ENCODE measurements at regions not wholly inside any gene's neighbourhood (a gene's known extent, or its start where the extent isn't known, plus 50 kb on each side); places are given as distances from the start of the nearest gene placed in this dataset.

DNA sequence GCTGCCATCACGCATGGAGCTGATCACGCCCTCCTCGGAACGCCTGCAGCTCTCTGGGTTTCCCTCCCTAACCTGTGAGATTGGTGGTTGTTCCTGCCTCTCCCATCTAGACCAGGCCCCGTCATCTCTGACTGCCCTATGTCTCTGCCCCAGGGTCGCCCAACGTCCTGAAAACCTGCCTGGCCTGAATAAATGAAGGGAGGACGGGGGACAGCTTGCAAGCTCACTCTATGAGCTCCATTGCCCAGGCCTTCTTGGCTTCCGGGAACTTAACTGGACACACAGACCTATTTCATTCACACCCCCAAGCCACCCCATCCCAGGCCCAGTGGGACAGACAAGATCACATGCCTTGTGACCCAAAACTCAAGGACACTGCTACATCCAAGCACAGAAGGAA lies 274.2 kb downstream of the XXYLT1 start:
- DNase-seq (ENCODE audit: low spot score), result no peak
- Mint-ChIP-seq H3K4me3 (no peak overlapping the region), H3K27ac (no peak overlapping the region), H3K27me3 (ENCODE audit: insufficient read depth) (peaks cover 6% of the 10 kb centered on the region), H3K36me3 (ENCODE audit: low read depth) (no peaks in the 10 kb centered on the region), H3K9me3 (no peaks in the 10 kb centered on the region), H3K4me1 (ENCODE audit: low read depth) (no peaks in the 10 kb centered on the region)
- intact Hi-C loops (cut with micrococcal nuclease), result no loop called here

DNA sequence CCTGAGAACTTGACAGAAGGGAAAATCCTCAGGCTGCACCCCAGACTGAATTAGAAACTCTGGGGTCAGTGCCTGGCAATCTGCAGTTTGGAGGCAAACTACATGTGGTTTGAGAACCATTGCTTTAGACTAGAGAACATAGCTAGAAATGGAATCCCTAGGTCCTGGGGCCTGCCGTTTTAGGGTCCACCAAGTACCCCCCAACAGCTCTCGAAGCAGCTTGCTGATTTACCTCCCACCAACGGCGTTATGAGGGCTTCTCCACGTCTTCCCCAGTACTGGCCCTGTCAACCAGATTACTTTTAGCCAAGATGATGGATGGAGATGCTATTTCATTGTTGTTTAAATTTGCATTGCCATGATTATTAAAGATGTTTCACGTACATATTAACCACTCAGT lies 272.5 kb downstream of the XXYLT1 start:
- Mint-ChIP-seq H3K36me3 (ENCODE audit: low read depth) (no peaks in the 10 kb centered on the region), H3K9me3 (no peaks in the 10 kb centered on the region), H3K27me3 (ENCODE audit: insufficient read depth) (peaks cover 6% of the 10 kb centered on the region), H3K4me3 (no peak overlapping the region), H3K27ac (no peak overlapping the region), H3K4me1 (ENCODE audit: low read depth) (no peaks in the 10 kb centered on the region)
- DNase-seq (ENCODE audit: low spot score), result no peak
- intact Hi-C loops (cut with micrococcal nuclease), result no loop called here

DNA sequence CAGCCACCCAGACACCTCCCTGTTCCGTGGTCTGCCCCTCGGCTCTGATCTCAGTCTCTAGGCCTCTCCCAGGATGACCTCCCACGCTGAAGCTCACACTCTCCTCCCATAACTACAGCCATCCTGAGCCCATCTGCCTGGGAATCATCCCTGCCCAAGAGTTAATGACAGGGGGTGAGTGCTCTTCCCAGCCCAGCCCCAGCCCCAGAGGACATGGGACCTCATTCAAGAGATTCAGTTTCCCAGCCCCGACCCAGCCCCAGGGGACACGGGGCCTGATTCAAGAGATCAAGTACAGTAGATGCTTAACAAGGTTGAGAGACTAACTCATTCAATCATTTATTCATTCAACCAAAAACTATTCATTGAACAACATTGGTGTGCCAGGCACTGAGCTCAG lies 272.0 kb downstream of the XXYLT1 start:
- H3K27ac Mint-ChIP-seq, result no peak overlapping the region
- H3K36me3 Mint-ChIP-seq (ENCODE audit: low read depth), result no peaks in the 10 kb centered on the region
- intact Hi-C loops (cut with micrococcal nuclease), result no loop called here
- peaks cover 6% of the 10 kb centered on the region for H3K27me3 Mint-ChIP-seq (ENCODE audit: insufficient read depth)
- no peaks in the 10 kb centered on the region for H3K9me3 Mint-ChIP-seq
- no peaks in the 10 kb centered on the region for H3K4me1 Mint-ChIP-seq (ENCODE audit: low read depth)
- no peak overlapping the region for H3K4me3 Mint-ChIP-seq
- no peak for DNase-seq (ENCODE audit: low spot score)

GRCh38 chr3:194999491-194999890 lies 271.5 kb downstream of the XXYLT1 start:
- H3K4me1 Mint-ChIP-seq (ENCODE audit: low read depth), result no peaks in the 10 kb centered on the region
- H3K36me3 Mint-ChIP-seq (ENCODE audit: low read depth), result no peaks in the 10 kb centered on the region
- H3K9me3 Mint-ChIP-seq, result no peaks in the 10 kb centered on the region
- intact Hi-C loops (cut with micrococcal nuclease), result no loop called here
- no peak overlapping the region for H3K4me3 Mint-ChIP-seq
- peaks cover 6% of the 10 kb centered on the region for H3K27me3 Mint-ChIP-seq (ENCODE audit: insufficient read depth)
- H3K27ac Mint-ChIP-seq, result no peak overlapping the region
- no peak for DNase-seq (ENCODE audit: low spot score)

GRCh38 chr3:195001261-195001660 lies 269.7 kb downstream of the XXYLT1 start:
- Mint-ChIP-seq H3K4me3 (no peak overlapping the region), H3K27ac (no peak overlapping the region), H3K27me3 (ENCODE audit: insufficient read depth) (peaks cover 6% of the 10 kb centered on the region), H3K9me3 (no peaks in the 10 kb centered on the region), H3K4me1 (ENCODE audit: low read depth) (no peaks in the 10 kb centered on the region), H3K36me3 (ENCODE audit: low read depth) (no peaks in the 10 kb centered on the region)
- intact Hi-C loops (cut with micrococcal nuclease), result loop anchor here (10.0 kb wide), 1 partner anchor 254 kb away; no protein-coding TSS in a partner anchor
- DNase-seq (ENCODE audit: low spot score), result no peak

DNA sequence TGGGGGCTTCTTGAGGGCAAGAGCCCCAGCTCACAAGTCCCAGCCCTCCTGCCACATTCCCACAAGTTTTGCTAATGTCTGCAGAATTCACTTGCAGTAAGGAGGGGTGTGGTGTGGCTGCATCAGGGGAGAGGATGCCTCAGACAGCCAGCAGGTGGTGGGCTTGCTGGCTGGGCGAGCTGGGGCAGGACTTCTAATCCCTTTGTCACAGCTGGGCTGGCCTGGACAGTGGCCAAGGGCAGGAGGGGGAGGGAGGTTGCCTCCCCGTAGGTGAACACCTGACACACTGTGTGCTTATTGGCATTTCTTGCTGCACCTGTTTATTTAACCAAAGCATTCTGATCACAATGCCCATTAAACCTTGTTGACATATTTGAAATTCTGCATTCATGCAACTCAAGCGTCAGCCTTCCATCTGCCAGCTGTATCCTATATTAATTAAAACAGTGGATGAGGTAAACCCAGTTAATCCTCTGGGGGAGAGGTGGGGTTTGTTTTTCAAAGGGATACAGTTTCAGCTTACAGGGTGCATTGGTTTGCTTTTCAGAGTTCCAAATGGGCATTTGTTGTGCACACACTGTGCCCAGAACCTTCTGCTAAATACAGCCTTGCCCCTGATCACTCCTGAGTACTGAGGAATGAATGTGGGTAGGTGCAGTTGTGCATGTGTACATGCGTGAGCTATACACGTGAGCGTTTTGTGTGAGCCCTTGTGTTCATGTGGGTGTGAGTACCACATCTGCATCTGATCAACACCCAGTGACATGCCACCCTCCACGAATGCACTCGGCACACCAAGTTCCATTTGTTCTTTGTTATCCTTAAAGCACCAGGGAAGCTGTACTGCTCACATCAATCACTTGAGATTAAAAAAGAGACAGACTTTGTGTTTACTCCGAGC lies 268.7 kb downstream of the XXYLT1 start:
- intact Hi-C loops (cut with micrococcal nuclease), result loop anchor here (10.0 kb wide), 1 partner anchor 253 kb away; no protein-coding TSS in a partner anchor
- no peak overlapping the region for H3K27ac Mint-ChIP-seq

DNA sequence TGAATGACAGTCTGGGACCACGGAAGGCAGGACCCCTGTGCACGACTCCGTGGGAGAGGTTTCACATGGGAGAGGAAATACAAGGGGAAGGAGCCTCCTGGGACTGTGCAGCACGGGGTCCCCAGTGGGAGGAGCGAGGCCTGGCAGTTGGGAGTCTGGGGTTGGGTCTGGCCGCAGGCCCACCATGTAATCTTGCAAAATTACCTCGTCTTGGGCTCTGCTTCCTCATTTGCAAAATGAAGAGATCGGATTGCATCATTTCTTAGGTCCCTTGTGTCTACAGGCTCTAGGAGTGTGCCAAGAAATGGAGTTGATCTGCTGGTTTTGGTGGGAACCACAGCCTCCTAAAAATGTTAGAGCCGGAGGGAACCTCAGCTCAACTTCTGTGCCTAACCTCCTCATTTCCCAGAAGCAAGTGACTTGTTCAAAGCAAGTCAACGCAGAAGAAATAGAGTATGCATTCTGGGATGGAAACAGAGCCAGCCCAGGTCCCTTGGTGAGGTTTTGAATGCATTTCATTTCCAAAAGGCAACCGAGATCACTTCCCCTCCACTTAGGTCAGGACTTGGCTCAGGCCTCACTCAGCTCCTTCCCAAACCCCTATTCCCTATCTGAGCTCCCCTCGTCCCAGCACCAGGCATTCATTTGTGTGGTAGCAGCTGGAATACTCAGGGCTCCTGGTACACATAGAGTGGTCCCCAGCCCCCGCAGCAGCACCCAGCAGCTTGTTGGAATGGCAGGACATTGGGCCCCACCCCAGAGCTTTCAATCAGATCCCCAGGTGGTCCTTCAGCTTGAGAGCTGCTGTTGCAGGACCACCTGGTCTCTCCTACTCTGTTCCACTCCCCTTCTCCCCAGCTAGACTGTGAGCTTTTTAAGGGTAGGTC lies 267.7 kb downstream of the XXYLT1 start:
- Mint-ChIP-seq H3K36me3 (ENCODE audit: low read depth) (no peaks in the 10 kb centered on the region), H3K4me1 (ENCODE audit: low read depth) (no peaks in the 10 kb centered on the region), H3K9me3 (no peaks in the 10 kb centered on the region), H3K27me3 (ENCODE audit: insufficient read depth) (peaks cover 6% of the 10 kb centered on the region), H3K27ac (no peak overlapping the region), H3K4me3 (no peak overlapping the region)
- DNase-seq (ENCODE audit: low spot score), result no peak
- intact Hi-C loops (cut with micrococcal nuclease), result loop anchor here (10.0 kb wide), 1 partner anchor 252 kb away; no protein-coding TSS in a partner anchor

More for the DNA sequence above, 268.7 kb downstream of the XXYLT1 start:
- DNase-seq (ENCODE audit: low spot score), result no peak
- Mint-ChIP-seq H3K4me3 (no peak overlapping the region), H3K27me3 (ENCODE audit: insufficient read depth) (peaks cover 6% of the 10 kb centered on the region), H3K36me3 (ENCODE audit: low read depth) (no peaks in the 10 kb centered on the region), H3K4me1 (ENCODE audit: low read depth) (no peaks in the 10 kb centered on the region), H3K9me3 (no peaks in the 10 kb centered on the region)

DNA sequence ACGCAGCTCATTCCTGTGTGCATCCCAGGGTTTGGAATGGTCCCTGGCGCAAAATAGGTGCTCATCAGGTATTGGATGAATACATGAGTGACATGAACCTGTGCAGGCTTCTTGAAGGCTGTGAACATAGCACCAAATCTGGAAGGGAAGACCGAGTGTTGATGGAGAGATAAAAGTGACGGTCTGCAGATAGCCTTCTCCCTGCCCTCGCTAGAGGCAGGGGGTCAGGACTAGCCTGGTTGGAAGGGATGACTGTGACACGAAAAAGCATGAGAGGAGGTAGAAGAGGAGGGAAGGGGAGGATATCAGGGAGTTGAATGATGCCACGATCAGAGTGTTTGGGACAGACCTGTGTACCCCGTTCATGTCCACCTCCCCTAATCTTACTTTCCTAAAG lies 267.1 kb downstream of the XXYLT1 start:
- intact Hi-C loops (cut with micrococcal nuclease), result loop anchor here (10.0 kb wide), 1 partner anchor 251 kb away; no protein-coding TSS in a partner anchor
- Mint-ChIP-seq H3K27me3 (ENCODE audit: insufficient read depth) (peaks cover 6% of the 10 kb centered on the region), H3K27ac (no peak overlapping the region)

DNA sequence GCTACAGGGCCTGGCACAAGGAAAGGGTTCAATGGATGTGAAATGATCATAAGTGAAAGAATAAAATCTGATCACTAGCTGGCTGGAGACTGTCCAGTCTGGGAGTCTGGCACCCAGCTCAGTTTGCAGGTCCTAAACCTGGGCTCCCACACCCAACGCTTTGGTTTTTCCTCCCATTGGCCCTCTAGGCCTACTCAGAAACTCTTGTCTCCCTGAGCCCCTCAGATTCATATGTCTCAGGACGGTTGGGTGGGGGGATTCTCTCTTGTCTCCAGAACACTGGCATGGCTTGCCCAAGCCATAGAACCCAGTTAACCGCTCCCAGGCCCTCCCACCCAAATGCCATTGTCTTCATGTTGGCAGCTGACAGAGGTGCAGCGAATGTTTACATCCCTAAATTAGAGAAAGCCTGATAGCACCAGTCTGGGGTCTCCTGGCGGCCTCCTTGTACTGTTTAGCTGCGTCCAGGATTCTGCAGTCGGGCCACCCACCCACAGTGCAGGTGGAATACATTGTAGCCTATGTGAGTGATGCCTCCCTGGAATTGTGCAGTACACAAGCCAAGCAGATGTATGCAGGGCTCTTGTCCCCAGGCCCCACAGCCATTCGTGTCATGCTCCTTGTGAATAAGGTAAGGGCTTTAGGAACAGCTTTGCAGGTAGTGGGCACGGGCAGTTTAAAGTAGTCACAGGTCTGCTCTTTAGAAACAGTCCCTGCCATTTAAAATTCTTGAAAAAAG lies 266.3 kb downstream of the XXYLT1 start:
- no peaks in the 10 kb centered on the region for H3K36me3 Mint-ChIP-seq (ENCODE audit: low read depth)
- H3K9me3 Mint-ChIP-seq, result no peaks in the 10 kb centered on the region
- intact Hi-C loops (cut with micrococcal nuclease), result loop anchor here (10.0 kb wide), 1 partner anchor 250 kb away; no protein-coding TSS in a partner anchor
- H3K4me3 Mint-ChIP-seq, result no peak overlapping the region
- no peaks in the 10 kb centered on the region for H3K4me1 Mint-ChIP-seq (ENCODE audit: low read depth)
- no peak for DNase-seq (ENCODE audit: low spot score)
- H3K27me3 Mint-ChIP-seq (ENCODE audit: insufficient read depth), result peaks cover 6% of the 10 kb centered on the region
- H3K27ac Mint-ChIP-seq, result no peak overlapping the region

More for the DNA sequence above, 267.1 kb downstream of the XXYLT1 start:
- no peak for DNase-seq (ENCODE audit: low spot score)
- no peaks in the 10 kb centered on the region for H3K4me1 Mint-ChIP-seq (ENCODE audit: low read depth)
- H3K4me3 Mint-ChIP-seq, result no peak overlapping the region
- no peaks in the 10 kb centered on the region for H3K36me3 Mint-ChIP-seq (ENCODE audit: low read depth)
- H3K9me3 Mint-ChIP-seq, result no peaks in the 10 kb centered on the region

- H3K27me3 Mint-ChIP-seq (ENCODE audit: insufficient read depth), result peaks cover under 1% of the 10 kb centered on the region
- DNase-seq (ENCODE audit: low spot score), result no peak
- no peaks in the 10 kb centered on the region for H3K36me3 Mint-ChIP-seq (ENCODE audit: low read depth)
- no peak overlapping the region for H3K27ac Mint-ChIP-seq
- intact Hi-C loops (cut with micrococcal nuclease), result loop anchor here (10.0 kb wide), 1 partner anchor 250 kb away; no protein-coding TSS in a partner anchor
- no peaks in the 10 kb centered on the region for H3K9me3 Mint-ChIP-seq
- H3K4me3 Mint-ChIP-seq, result no peak overlapping the region
- no peaks in the 10 kb centered on the region for H3K4me1 Mint-ChIP-seq (ENCODE audit: low read depth)
Measured at GRCh38 chr3:195005251-195005620, 265.7 kb downstream of the XXYLT1 start.

GRCh38 chr3:195005759-195006510 lies 265.0 kb downstream of the XXYLT1 start:
- Mint-ChIP-seq H3K27me3 (ENCODE audit: insufficient read depth) (no peaks in the 10 kb centered on the region), H3K9me3 (no peaks in the 10 kb centered on the region), H3K36me3 (ENCODE audit: low read depth) (no peaks in the 10 kb centered on the region), H3K4me3 (no peak overlapping the region), H3K27ac (no peak overlapping the region), H3K4me1 (ENCODE audit: low read depth) (no peaks in the 10 kb centered on the region)
- intact Hi-C loops (cut with micrococcal nuclease), result loop anchor here (10.0 kb wide), 1 partner anchor 249 kb away; no protein-coding TSS in a partner anchor
- no peak for DNase-seq (ENCODE audit: low spot score)

- H3K9me3 Mint-ChIP-seq, result no peaks in the 10 kb centered on the region
- H3K4me3 Mint-ChIP-seq, result no peak overlapping the region
- no peak overlapping the region for H3K27ac Mint-ChIP-seq
- DNase-seq (ENCODE audit: low spot score), result no peak
- no peaks in the 10 kb centered on the region for H3K27me3 Mint-ChIP-seq (ENCODE audit: insufficient read depth)
- intact Hi-C loops (cut with micrococcal nuclease), result loop anchor here (10.0 kb wide), 1 partner anchor 248 kb away; no protein-coding TSS in a partner anchor
- H3K4me1 Mint-ChIP-seq (ENCODE audit: low read depth), result no peaks in the 10 kb centered on the region
- H3K36me3 Mint-ChIP-seq (ENCODE audit: low read depth), result no peaks in the 10 kb centered on the region
Measured at GRCh38 chr3:195007151-195007550, 263.8 kb downstream of the XXYLT1 start.
